H1 (cell line): ENCODE measurements at regions not wholly inside any gene's neighbourhood (a gene's known extent, or its start where the extent isn't known, plus 50 kb on each side); places are given as distances from the start of the nearest gene placed in this dataset.

Experiments
- BCL11A ChIP-seq, 2 experiments: IDR thresholded peaks; one replicate each; pipeline ENCODE4 v1.6.1; 2011; ENCODE audit warnings: low read depth in 2 of 2, low read length in 2 of 2, mild to moderate bottlenecking in 2 of 2
- SRF ChIP-seq: IDR thresholded peaks from 2 replicates; pipeline ENCODE4 v1.6.1; 2011; ENCODE audit warnings: mild to moderate bottlenecking, low read depth, low read length, moderate library complexity
- TF ChIP-seq, protein P1 (sequence below): IDR thresholded peaks from 2 replicates; pipeline ENCODE4 v1.6.1; 2012; ENCODE audit warnings: low read length, inconsistent platforms
- TF ChIP-seq, protein P2 (sequence below): IDR thresholded peaks from 2 replicates; pipeline ENCODE4 v1.6.1; 2012; ENCODE audit warnings: inconsistent platforms

GRCh38 chr2:180698668-180699067, 281.7 kb upstream of the UBE2E3 start (continued):
- TF ChIP-seq, protein P1, sequence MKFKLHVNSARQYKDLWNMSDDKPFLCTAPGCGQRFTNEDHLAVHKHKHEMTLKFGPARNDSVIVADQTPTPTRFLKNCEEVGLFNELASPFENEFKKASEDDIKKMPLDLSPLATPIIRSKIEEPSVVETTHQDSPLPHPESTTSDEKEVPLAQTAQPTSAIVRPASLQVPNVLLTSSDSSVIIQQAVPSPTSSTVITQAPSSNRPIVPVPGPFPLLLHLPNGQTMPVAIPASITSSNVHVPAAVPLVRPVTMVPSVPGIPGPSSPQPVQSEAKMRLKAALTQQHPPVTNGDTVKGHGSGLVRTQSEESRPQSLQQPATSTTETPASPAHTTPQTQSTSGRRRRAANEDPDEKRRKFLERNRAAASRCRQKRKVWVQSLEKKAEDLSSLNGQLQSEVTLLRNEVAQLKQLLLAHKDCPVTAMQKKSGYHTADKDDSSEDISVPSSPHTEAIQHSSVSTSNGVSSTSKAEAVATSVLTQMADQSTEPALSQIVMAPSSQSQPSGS, result no peak
- TF ChIP-seq BCL11A (IDR thresholded peaks at IDR 0.05; ENCODE audit: low read depth in 2 of 2, low read length in 2 of 2), result no peak
- TF ChIP-seq SRF, result no peak
- TF ChIP-seq, protein P2, sequence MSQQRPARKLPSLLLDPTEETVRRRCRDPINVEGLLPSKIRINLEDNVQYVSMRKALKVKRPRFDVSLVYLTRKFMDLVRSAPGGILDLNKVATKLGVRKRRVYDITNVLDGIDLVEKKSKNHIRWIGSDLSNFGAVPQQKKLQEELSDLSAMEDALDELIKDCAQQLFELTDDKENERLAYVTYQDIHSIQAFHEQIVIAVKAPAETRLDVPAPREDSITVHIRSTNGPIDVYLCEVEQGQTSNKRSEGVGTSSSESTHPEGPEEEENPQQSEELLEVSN, result no peak
